ENCODE measurements at regions not wholly inside any gene's neighbourhood (a gene's known extent, or its start where the extent isn't known, plus 50 kb on each side); places are given as distances from the start of the nearest gene placed in this dataset.

DNA sequence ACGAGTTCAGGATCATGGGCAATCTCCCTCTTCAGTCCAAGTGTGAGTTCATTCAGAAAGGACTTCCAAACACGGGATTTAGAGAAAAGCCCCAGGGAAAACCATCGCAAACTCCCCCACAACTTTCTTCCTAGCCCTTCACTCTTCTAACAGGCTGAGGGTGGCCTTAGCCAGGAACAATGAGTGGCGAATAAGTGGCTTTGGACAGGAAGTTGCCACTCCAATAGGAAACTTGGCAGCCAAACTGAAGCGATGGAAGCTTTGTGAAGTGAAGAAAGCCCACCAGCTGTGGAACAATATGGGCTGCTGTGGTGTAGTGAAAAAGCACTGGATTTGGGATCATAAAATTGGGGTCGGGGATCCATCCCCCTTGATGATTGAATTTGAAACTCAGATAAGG, 193.2 kb downstream of the TEX36 start:
- TF ChIP-seq, protein P1, sequence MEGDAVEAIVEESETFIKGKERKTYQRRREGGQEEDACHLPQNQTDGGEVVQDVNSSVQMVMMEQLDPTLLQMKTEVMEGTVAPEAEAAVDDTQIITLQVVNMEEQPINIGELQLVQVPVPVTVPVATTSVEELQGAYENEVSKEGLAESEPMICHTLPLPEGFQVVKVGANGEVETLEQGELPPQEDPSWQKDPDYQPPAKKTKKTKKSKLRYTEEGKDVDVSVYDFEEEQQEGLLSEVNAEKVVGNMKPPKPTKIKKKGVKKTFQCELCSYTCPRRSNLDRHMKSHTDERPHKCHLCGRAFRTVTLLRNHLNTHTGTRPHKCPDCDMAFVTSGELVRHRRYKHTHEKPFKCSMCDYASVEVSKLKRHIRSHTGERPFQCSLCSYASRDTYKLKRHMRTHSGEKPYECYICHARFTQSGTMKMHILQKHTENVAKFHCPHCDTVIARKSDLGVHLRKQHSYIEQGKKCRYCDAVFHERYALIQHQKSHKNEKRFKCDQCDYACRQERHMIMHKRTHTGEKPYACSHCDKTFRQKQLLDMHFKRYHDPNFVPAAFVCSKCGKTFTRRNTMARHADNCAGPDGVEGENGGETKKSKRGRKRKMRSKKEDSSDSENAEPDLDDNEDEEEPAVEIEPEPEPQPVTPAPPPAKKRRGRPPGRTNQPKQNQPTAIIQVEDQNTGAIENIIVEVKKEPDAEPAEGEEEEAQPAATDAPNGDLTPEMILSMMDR (IDR thresholded peaks at IDR 0.05 in 8 of 11, conservative IDR thresholded peaks at IDR 0.05 in 3 of 11) = no peak
- peak in 1 of 3 donors; percentile 30 for TF ChIP-seq POLR2AphosphoS5 (IDR thresholded peaks at IDR 0.05)
